ENCODE measurements at regions not wholly inside any gene's neighbourhood (a gene's known extent, or its start where the extent isn't known, plus 50 kb on each side); places are given as distances from the start of the nearest gene placed in this dataset.

DNA sequence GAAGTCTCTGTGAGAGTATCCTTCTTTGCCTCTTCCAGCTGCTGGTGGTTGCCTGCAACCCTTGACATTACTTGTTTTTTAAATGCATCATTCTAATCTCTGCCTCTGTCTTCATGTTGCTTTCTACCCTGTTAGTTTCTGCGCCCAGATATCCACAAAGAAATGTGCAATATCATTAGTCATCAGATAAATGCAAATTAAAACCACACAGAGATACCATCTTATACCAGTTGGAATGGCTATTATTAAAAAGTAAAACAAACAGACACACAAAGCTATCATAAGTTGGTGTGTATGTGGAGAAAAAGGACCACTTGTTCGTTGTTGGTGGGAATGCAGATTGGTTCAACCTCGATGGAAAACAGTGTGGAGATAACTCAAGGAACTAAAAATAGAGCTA is 517.4 kb downstream of the FAT4 start:
- no peak for DNase-seq

DNA sequence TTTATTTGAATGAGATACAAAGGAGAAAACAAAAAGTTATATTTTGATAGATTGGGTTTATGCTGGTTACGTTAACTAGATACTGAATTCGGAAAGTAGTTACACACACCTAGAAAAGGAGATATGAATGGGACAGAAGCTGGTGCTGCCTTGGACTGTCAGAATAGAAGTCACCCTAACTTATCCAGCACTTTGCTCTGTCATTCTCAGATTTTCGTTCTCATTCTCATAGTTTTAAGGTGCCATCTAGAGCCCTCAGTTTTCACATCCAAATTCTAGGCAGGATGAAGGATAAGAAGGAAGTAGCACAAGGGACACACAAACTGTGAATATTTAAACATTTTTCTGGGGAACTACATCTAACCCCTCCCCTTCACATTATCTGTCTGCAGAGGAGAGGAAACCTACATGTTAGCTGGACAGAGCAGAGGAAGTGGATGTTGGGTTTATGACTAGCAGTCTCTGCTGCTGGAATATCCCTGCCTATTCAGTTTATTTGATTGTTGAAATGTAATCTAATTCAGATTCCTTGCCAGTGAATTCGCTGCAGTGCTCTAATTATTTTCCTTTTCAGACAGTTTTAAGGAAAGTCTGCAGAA is 521.9 kb downstream of the FAT4 start:
- no peak for DNase-seq

DNA sequence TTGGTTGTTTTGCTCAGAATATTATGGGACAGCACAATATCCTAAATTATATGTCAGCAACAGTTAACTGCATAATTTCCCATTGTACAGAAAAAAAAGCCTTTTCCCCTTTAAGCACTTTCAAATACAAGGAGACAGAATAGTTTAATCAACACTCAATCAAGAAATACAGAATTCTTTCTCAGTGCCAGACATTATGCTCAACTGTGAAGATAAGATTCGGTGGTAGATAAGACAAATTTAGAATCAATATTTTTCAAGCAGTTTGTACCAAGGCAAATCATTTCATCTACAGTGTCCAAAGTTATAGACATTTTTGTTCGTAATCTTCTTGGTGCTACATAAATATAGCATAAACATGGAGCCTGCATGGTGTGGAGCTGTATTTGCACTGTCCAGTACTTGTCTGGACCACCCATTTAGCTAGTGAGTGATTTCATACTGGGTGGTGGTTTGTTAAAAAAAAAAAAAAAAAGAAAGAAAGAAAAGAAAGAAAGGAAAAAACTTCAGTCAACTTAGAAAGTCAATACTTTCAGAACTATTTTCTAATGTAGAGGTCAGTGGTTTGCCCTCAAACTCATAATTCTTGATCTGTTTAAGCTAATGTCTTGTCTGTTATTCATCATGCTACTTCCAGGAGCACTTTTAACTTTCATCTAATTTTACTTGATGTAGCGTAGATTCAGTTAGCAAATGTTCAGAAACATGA is 522.9 kb downstream of the FAT4 start:
- no peak for DNase-seq

DNA sequence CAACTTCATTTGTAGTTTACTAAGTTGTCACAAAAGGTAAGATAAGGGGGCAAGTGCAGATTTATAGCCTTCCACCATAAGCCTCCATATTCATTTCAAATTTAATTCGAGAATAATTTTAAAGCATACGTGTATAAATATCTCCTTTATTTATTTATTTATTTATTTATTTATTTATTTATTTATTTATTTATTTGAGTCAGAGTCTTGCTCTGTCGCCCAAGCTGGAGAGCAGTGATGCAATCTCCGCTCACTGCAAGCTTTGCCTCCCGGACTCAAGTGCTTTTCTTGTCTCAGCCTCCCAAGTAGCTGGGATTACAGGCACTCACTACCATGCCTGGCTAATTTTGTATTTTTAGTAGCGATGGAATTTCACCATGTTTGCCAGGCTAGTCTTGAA is 523.4 kb downstream of the FAT4 start:
- no peak for DNase-seq

DNA sequence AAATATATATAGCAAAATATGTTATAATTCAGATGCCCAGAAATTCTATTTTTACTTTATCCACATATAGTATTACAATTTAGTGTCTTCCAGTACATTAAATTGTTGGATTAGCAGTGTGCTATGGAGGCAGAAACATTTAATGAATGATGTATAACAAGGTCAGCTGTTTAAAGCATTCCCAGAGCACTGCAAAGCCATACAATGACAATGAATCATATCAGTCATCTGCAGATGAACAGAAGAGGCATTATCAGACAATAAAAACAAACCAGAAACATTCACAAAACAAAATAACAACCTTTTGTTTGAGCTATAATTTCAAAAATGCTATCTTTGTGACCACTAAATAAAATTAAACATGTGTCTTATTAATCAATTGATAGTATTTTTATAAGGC is 524.2 kb downstream of the FAT4 start:
- no peak for DNase-seq

DNA sequence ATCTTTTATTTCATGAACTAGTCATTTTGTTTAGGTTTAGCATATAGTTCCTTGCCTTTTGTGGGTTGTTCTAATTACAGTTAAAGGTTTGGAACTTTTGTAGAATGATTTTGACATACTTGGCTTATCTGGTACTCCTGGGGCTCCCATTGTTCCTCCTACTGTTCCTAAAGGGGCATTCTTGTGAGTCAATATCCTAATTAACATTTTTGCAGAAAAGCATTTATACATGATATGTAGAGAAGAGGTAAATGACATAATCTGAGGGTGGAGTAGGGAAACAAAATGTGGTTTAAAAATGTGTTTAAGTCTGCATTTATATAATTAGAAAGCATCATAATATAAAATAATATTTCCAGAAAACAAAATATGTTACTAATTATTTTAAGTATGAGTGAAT is 529.2 kb downstream of the FAT4 start:
- no peak for DNase-seq

DNA sequence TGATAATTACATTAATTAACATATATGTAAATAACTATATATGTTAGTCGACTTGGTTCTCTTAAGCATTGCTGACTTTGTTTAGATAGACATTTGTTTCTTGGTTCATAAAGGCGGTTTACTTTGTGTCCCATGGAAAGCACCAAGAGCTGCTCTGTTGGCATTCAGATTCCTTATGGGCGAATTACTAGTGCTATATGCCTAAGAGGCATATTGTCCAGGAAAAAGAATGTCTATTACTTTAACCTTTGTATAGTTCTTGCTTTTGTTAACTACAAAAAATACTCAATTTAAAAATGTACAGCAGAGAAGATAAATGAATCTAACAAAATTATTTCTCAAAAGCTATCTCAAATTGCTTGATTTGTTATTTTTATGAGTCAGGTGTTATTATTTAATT is 532.8 kb downstream of the FAT4 start:
- DNase-seq, result no peak

DNA sequence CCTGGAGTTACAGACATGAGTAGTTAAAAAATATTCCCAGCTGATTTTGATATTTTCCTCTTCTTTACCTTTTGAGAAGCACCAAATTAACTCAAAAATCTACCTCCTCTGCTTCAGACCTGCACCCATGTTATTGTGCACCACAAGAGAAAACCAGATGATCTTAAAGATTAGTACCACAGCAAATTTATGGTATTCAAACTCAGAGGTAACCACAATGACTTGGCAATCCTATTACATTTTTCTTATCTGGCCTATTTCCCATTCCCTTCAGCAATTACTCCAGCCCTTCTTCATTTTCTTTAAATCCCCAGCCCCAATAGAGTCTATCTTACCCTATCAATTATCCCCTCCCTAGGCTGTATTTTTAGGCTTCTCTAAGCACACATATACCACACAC is 535.1 kb downstream of the FAT4 start:
- no peak for DNase-seq

DNA sequence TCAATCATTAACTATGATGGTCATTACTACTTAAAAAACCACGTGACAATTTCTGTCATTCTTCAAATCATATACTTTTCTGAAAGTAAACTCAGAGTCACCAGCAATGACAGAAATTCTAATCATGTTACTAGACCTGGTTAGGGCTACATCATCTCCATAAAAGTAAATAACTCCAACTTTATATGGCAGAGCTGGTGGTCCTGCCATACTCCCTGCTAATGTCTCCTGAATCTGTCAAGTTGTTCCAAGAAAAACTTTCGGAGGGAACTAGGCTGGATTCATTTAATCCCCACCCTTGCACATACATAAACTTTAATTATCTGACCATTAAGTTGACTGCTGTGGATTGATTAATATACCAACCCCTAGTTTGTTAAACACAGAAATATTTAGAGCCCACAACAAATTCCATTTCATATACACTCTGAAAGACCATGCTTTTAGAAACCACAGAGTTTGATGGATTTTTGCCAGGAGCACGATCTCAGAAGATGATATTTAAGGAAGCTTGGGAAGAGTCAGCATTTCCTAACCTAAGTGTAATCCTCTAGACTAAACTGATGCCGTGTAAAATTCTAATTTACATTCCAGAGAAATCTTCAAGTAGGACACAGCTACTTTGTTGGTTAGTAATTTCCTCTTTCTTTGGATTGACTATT is 577.0 kb downstream of the FAT4 start:
- no peak for DNase-seq

DNA sequence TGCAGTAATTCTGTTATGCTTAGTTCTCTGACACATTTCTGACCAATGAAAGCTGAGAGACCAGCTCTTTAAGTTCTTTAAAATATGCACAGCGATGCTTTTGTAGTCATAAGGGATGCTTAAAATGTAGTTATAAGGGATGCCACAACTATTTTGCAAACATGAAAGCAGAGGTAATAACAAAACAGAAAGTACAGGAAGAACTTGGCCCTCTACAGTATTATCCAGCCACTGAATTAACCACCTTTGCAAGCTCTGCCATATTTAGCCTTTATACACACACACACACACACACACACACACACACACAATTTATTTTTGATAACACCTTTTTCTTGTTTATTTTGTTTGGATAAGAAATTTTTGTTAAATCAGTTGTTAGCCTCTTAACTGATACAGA is 590.0 kb downstream of the FAT4 start:
- DNase-seq, result no peak

DNA sequence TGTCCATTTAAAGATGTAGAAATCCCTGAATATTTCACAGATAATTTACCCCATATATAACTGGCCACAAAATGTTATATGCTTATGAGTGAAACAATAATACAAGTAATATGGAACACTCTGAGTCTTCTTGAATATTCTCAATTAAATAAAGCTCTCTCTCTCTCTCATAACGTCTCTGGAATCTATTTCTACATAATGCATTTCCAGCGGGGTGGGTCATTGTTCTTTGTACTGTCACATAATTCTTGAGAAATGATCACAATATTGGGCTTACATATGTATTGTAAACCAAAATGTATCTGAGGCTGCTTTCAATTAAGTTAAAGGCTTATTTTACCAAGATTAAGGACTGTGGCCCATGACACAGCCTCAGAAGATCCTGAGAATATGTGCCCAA is 596.3 kb downstream of the FAT4 start:
- DNase-seq, result no peak

DNA sequence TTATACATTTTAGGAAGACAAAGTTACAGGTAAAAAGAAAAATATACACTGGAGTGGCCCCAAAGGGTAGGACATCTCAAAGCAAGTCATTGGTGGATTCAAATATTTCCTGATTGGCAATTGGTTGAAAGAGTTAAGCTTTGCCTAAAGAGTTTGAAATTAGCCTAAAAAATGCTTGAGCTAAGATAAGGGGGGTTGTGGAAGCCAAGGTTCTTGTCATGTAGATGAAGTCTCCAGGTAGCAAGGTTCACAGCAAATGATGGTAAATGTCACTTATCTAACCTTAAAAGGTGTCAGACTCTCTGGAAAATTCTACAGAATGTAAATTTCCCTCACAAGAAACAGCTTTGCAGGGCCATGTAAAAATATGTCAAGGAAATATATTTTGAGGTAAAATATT is 596.7 kb downstream of the FAT4 start:
- DNase-seq, result no peak

DNA sequence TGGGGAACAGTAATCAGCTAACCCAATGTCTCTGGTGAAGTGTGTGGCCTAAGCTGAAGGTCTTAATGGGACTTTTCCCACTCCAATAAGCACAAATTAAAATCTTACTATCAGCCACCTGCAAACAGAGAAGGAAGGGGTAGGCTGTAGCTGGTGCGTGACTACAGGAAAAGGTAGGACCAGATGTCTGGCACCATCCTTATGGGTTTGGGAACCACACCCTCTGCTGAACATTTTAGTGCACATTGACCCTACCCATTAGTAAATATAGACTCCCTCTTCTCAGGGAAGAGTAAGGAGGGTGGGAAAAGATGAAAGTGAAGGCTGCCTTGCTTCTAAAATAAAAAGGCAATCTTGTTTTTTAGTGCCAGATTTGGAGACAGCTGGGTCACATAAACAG is 602.8 kb downstream of the FAT4 start:
- DNase-seq, result no peak

DNA sequence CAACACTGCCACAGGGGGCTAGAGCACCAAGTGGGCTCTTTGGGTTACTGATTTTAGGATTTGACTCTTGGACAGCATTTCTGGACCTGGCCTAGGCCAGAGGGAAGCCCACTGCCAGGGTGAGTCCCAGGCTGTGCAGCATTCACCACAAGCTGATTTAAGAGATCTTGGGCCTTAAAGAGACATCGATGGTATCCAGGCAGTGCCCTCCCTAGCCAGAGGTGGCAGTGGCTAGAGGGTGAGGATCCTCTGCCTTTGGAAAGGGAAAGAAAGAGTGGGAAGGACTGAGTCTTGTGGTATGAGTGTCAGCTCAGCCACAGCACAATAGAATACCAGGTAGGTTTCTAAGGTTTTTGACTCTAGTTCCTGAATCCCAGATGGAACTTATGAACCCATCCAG is 613.9 kb downstream of the FAT4 start:
- DNase-seq, result no peak

DNA sequence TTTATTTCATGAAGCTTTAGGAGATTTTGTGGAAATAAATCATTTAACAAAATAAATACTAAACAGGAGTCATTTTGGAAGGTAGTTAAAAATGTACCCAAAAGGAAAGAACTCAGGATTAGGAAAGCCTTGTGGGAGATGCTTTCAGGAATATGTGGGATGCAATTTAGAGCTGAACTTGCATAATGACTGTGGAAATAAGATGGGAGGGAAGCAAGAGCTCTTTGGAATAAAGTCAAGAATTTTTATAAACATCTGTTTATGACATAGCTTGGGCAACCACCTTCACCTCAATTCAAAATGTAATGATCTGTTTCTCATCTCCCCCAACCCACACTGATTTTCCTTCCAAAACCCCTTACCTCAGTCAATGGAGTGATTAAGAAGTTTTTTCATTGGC is 623.8 kb downstream of the FAT4 start:
- DNase-seq, result no peak

DNA sequence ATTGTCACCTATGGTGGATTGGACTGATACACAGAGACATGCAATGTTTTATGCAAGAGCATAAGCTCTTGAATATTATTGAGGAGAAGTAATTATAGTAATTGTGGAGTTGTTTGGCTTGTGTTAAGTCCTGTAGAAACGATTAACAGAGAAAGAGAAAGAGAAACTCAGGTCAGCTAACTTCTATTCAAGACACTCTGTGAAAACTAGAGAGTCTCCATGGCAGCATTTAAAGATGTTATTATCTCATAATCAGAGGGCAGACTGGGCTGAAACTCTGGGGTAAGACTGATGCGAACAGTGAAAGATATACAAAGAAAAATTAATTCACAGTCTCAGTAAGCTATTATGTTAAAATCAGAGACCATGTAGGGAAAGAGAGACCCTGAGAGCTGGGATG is 625.7 kb downstream of the FAT4 start:
- DNase-seq, result no peak

DNA sequence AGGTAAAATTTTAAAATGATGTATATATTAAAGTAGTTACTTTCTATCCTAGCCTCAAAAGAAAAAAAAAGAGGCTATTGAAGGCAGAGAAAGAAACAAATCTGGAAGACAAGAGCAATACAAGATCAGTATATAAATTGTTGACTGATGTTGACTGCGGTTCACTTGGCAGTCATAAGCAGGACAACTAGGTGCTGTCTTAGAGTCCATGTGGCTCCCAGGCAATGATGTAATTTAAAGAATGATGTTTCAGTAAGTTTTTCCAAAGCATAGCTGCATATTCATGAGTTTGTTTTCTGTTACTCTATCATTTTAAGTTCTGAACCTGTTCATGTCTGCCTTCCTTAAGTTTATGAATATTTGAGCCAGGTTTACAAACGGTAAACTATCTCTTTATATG is 630.2 kb downstream of the FAT4 start:
- DNase-seq, result no peak

DNA sequence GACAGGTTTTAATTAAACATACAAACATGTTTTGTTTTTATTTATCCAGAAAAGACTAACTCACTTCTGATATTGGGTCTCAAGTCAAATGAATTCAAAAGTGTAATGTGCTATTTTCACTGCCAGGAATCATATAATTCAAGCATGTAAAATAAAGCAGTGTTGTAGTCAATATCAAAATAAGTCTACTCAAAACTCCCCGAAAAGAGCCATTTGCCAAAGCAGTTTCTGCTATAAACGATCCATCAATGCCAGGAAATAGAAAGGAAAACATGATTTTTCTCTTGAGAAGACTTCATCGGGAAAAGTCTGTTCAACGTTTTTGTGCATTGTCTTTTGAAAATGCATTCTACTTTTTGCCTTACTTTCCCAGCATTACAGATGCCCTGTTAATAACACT is 633.3 kb downstream of the FAT4 start:
- DNase-seq, result no peak

DNA sequence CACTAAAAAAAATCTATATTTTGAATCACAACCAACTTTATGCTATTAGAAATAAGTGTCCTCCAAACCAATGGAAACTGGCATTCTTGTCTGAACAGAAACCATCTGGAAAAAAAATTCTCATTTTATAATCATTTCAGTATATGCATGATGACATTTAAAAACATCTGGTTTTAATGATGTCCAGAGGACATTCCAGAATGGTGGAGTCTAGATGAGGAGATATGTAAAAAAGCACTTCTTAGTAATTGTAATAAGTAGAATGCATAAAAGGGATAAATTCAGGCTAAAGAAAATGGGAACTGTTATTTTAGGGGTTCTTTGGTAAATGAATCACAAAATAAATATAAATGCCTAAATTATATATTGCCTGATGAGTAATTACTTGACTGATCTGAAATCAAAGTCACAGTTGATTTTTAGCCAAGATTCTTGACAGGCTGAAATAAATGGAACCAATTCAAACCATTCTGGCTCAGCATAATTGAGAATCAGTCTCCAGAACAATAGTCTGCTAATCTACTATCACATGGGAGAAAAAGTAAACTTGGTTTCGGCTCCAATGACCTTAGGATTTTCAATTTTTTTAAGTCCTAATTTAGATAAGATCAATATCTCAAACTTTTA is 636.6 kb downstream of the FAT4 start:
- DNase-seq, result no peak

DNA sequence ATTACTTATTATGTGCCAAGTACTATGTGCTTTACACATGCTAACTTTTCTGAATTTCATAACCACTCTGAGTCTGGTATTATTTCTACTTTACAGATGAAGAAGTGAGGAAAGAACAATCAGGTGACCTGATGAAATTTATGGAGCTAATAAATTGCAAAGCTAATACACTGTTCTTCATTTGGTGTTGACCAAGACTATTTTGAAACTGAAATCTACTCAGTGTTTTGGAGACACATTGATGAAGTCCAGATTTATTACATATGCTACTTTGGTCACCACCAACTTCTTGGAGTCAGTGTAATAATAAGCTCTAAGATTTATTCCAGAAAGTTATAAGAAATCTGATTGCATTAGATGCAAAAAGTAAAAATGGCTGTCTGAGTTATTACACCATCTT is 637.9 kb downstream of the FAT4 start:
- no peak for DNase-seq

DNA sequence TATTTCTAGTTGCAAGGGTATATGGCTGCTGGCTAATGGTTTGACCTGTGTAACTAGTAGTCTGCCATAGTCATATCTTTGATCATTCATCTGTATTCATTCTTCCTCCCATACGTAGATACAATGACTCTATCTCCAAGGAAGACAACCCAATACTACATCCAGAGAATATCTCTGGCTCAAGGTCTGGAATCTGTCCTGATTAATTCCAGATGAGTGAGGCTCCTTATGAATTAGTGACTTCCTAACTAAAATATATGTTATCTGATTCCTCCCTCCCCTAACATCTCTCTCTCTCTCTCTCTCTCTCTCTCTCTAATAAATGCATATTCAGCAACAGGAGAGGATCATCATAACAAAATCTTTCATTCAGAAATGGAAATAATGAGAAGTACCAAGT is 641.5 kb downstream of the FAT4 start:
- DNase-seq, result no peak

DNA sequence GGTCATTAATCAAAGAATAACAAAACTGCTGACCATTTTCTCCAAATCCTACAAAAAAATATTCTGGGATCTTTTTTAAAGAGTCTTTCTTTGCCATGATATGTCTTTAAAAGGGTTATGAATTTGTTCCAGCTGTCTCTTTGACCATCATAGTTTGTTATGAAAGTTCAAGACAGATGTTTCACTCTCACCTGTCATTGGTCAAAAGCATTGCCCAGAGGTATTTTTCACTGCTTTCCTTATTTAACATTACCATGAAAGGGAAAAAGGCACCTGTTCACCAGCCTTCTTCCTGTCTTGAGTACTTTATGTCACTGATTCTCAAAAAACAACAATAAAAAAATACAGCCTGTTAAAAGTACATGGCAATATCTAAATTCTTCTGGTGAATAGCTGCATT is 643.8 kb downstream of the FAT4 start:
- DNase-seq, result no peak

DNA sequence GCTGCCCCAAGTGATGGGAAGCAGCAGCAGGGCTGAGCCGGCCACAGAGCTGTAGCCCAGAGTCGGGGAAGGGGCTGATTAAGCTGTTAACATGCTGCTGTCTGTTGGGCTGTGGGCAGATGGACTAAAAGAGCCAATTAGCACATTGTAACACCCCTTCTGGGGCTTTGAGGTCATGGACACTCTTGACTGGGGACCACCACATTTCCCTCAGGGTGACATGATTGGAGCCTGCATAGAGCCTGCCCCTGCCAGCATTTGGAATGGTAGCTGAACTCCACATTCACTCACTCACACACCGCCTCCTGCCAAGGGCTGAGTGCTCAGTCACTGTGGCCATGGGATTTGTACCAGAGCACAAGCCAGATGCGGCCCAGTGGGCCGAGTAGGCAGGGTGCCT is 646.9 kb downstream of the FAT4 start:
- DNase-seq, result no peak

DNA sequence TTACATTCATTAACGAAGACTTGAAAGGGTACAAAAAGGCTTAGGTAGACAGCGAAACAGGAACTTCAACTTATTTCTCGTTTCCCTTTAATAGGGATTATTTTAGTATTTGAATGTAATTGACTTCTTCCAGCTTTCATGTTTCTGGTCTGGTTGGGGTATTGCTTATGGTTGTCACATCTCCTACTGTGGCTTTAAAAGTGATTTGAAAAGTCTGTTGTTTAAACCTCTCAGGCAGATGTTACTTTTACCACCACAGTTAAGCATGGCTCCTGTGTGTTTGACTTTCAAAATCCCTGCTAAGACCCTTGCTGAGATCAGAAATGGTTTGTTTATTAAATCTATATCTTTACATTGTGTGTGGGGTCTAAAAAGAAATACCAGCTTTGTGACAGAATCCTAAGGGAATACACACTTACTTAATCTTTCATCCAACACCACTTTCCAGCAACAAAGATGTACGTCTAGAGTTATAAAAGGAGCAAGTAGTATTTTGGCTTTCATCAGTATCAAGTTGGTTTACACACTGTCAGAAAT is 661.2 kb downstream of the FAT4 start:
- no peak for DNase-seq
